H9 (cell line): ENCODE measurements at regions not wholly inside any gene's neighbourhood (a gene's known extent, or its start where the extent isn't known, plus 50 kb on each side); places are given as distances from the start of the nearest gene placed in this dataset.

Source experiments
- DNase-seq: peaks from one replicate; pipeline ENCODE4 v3.0.0-alpha.2; 2017
- H2AFZ ChIP-seq: one replicate; pipeline ENCODE4 v1.6.1; 2013; ENCODE audit warnings: mild to moderate bottlenecking, low read length, control low read depth, moderate library complexity
- H2AK5ac ChIP-seq: 2 replicates; pipeline ENCODE4 v1.6.1; 2013; ENCODE audit warnings: low read length, control low read depth, mixed read lengths; ENCODE audit not compliant: insufficient read length
- H2BK120ac ChIP-seq: one replicate; pipeline ENCODE4 v1.6.1; 2013; ENCODE audit warnings: low read depth, mild to moderate bottlenecking, low read length, control low read depth, inconsistent platforms; ENCODE audit not compliant: poor library complexity, severe bottlenecking
- H2BK12ac ChIP-seq: 2 replicates; pipeline ENCODE4 v1.6.1; 2013; ENCODE audit warnings: low read length, control low read depth, mixed read lengths, low read depth; ENCODE audit not compliant: insufficient read length
- H2BK15ac ChIP-seq: 2 replicates; pipeline ENCODE4 v1.6.1; 2013; ENCODE audit warnings: low read depth, low read length, control low read depth
- H2BK20ac ChIP-seq: one replicate; pipeline ENCODE4 v1.6.1; 2013; ENCODE audit warnings: low read depth, mild to moderate bottlenecking, low read length, control low read depth, inconsistent platforms; ENCODE audit not compliant: poor library complexity, severe bottlenecking
- H2BK5ac ChIP-seq: 2 replicates; pipeline ENCODE4 v1.6.1; 2013; ENCODE audit warnings: low read length, control low read depth, mixed read lengths; ENCODE audit not compliant: insufficient read length
- H3K14ac ChIP-seq: 2 replicates; pipeline ENCODE4 v1.6.1; 2013; ENCODE audit warnings: low read length, control low read depth; ENCODE audit not compliant: insufficient read depth
- H3K18ac ChIP-seq: 2 replicates; pipeline ENCODE4 v1.6.1; 2013; ENCODE audit warnings: low read depth, mild to moderate bottlenecking, mixed read lengths, low read length, control low read depth; ENCODE audit not compliant: insufficient read length
- H3K23ac ChIP-seq: 2 replicates; pipeline ENCODE4 v1.6.1; 2013; ENCODE audit warnings: low read length, control low read depth, mixed read lengths, low read depth; ENCODE audit not compliant: insufficient read length
- H3K23me2 ChIP-seq: 2 replicates; pipeline ENCODE4 v1.6.1; 2013; ENCODE audit warnings: low read depth, mild to moderate bottlenecking, mixed read lengths, low read length, control low read depth; ENCODE audit not compliant: insufficient read length, poor library complexity, severe bottlenecking
- H3K27ac ChIP-seq: 2 replicates; pipeline ENCODE4 v1.5.1; 2013; ENCODE audit warnings: low read length, control low read depth, mixed read lengths, low read depth; ENCODE audit not compliant: insufficient read length
- H3K27me3 ChIP-seq: 2 replicates; pipeline ENCODE4 v1.6.1; 2013; ENCODE audit warnings: low read length, control low read depth, inconsistent platforms; ENCODE audit not compliant: insufficient read depth
- H3K4ac ChIP-seq: 2 replicates; pipeline ENCODE4 v1.6.1; 2013; ENCODE audit warnings: low read depth, mild to moderate bottlenecking, control low read depth, inconsistent platforms, low read length, moderate library complexity
- H3K4me1 ChIP-seq: 2 replicates; pipeline ENCODE4 v1.6.1; 2013; ENCODE audit warnings: low read length, control low read depth, inconsistent platforms; ENCODE audit not compliant: insufficient read depth
- H3K4me2 ChIP-seq: 2 replicates; pipeline ENCODE4 v1.6.1; 2013; ENCODE audit warnings: low read length, control low read depth, mixed read lengths; ENCODE audit not compliant: insufficient read length, insufficient read depth
- H3K56ac ChIP-seq: 2 replicates; pipeline ENCODE4 v1.6.1; 2013; ENCODE audit warnings: low read depth, mild to moderate bottlenecking, mixed read lengths, low read length, control low read depth; ENCODE audit not compliant: insufficient read length
- H3K79me1 ChIP-seq: 2 replicates; pipeline ENCODE4 v1.6.1; 2013; ENCODE audit warnings: low read depth, mild to moderate bottlenecking, moderate library complexity, low read length, control low read depth, inconsistent platforms; ENCODE audit not compliant: insufficient read depth, poor library complexity, severe bottlenecking
- H3K79me2 ChIP-seq: 2 replicates; pipeline ENCODE4 v1.6.1; 2013; ENCODE audit warnings: low read length, control low read depth, inconsistent platforms; ENCODE audit not compliant: insufficient read depth
- H3K9ac ChIP-seq: 2 replicates; pipeline ENCODE4 v1.6.1; 2013; ENCODE audit warnings: low read length, control low read depth, mixed read lengths; ENCODE audit not compliant: insufficient read length; ENCODE audit errors: extremely low read depth
- H3K9me3 ChIP-seq: one replicate; pipeline ENCODE4 v1.6.1; 2013; ENCODE audit warnings: low read depth, low read length, inconsistent platforms; ENCODE audit not compliant: control insufficient read depth
- H3T11ph ChIP-seq: one replicate; pipeline ENCODE4 v1.6.1; 2013; ENCODE audit warnings: mild to moderate bottlenecking, low read length, control low read depth, inconsistent platforms
- H4K20me1 ChIP-seq: one replicate; pipeline ENCODE4 v1.6.1; 2013; ENCODE audit not compliant: control insufficient read depth, insufficient read length, insufficient read depth
- H4K5ac ChIP-seq: 2 replicates; pipeline ENCODE4 v1.6.1; 2013; ENCODE audit warnings: low read depth, mild to moderate bottlenecking, mixed read lengths, low read length, control low read depth; ENCODE audit not compliant: insufficient read length
- H4K8ac ChIP-seq: replicated peaks from 2 replicates; pipeline ENCODE4 v1.6.1; 2013; ENCODE audit warnings: low read length, control low read depth, mixed read lengths, low read depth; ENCODE audit not compliant: insufficient read length
- H4K91ac ChIP-seq: 2 replicates; pipeline ENCODE4 v1.6.1; 2013; ENCODE audit warnings: low read depth, mild to moderate bottlenecking, moderate library complexity, mixed read lengths, low read length, control low read depth; ENCODE audit not compliant: insufficient read length
- H3K27ac Mint-ChIP-seq, 3 experiments: 2 replicates in 2 of 3; 3 replicates in 1 of 3; pipeline ENCODE4 v1.8.0; 2020 to 2021; ENCODE audit warnings: mixed read lengths in 3 of 3, mild to moderate bottlenecking in 1 of 3, moderate library complexity in 1 of 3
- H3K27me3 Mint-ChIP-seq: 2 replicates; pipeline ENCODE4 v1.8.0; 2021; ENCODE audit warnings: low read depth, mild to moderate bottlenecking, moderate library complexity, mixed read lengths
- H3K36me3 Mint-ChIP-seq, 3 experiments: 2 replicates in 2 of 3; 3 replicates in 1 of 3; pipeline ENCODE4 v1.8.0; 2020 to 2021; ENCODE audit warnings: low read depth in 3 of 3, mixed read lengths in 3 of 3; ENCODE audit not compliant: insufficient read depth in 1 of 3
- H3K4me1 Mint-ChIP-seq, 2 experiments: 2 replicates each; pipeline ENCODE4 v1.8.0; 2020; ENCODE audit warnings: mixed read lengths in 2 of 2
- H3K4me3 Mint-ChIP-seq, 2 experiments: 2 replicates in 1 of 2; 3 replicates in 1 of 2; pipeline ENCODE4 v1.8.0; 2020 to 2021; ENCODE audit warnings: mild to moderate bottlenecking in 2 of 2, mixed read lengths in 2 of 2, moderate library complexity in 1 of 2
- H3K9me3 Mint-ChIP-seq, 2 experiments: 2 replicates in 1 of 2; 3 replicates in 1 of 2; pipeline ENCODE4 v1.8.0; 2020; ENCODE audit warnings: mild to moderate bottlenecking in 2 of 2, mixed read lengths in 2 of 2, moderate library complexity in 1 of 2
- CTCF ChIP-seq: fragments of 200-600 bp; sonication (generic); conservative IDR thresholded peaks from 3 replicates; pipeline ENCODE4 v1.8.0; 2021; ENCODE audit warnings: antibody characterized with exemption, mild to moderate bottlenecking
- WGBS: extraction: QIAGEN DNeasy Blood & Tissue Kit; methylation state at CpG from one replicate; pipeline ENCODE4 v1.1.7; 2013; ENCODE audit warnings: missing lambda C conversion rate, low lambda C conversion rate, mixed read lengths; ENCODE audit not compliant: insufficient read length; ENCODE audit errors: extremely low coverage; 5-methylcytosine and 5-hydroxymethylcytosine counted together

- Histone ChIP-seq H3K4me1 (no peaks in the 10 kb centered on the region), H2AK5ac (no peak overlapping the region), H3K27ac (no peak overlapping the region), H2BK20ac (no peak overlapping the region), H2BK15ac (no peak overlapping the region), H4K8ac (no peak overlapping the region), H3K56ac (no peak overlapping the region), H2BK5ac (no peak overlapping the region), H3K4me2 (no peak overlapping the region), H2AFZ (no peak overlapping the region), H4K20me1 (no peaks in the 10 kb centered on the region), H4K5ac (no peak overlapping the region), H3K18ac (no peak overlapping the region), H3K79me1 (no peaks in the 10 kb centered on the region), H3T11ph (no peak overlapping the region), H2BK12ac (no peak overlapping the region), H3K4ac (no peak overlapping the region), H3K27me3 (no peaks in the 10 kb centered on the region), H4K91ac (no peak overlapping the region), H3K23me2 (no peaks in the 10 kb centered on the region), H3K9ac (no peak overlapping the region), H3K14ac (no peak overlapping the region), H3K23ac (no peak overlapping the region), H2BK120ac (no peak overlapping the region), H3K79me2 (no peaks in the 10 kb centered on the region), H3K9me3 (no peaks in the 10 kb centered on the region)
- peaks cover 16 to 21% of the 10 kb centered on the region in 2 experiments; a peak in 3 of 4 replicates for H3K4me1 Mint-ChIP-seq
- no CpG with 5 or more reads among the region's 3 CpGs for WGBS
- no peak for TF ChIP-seq CTCF
- no peaks in the 10 kb centered on the region; a peak in 1 of 5 replicates for H3K9me3 Mint-ChIP-seq
- no peak overlapping the region for H3K4me3 Mint-ChIP-seq
- peaks cover 10% of the 10 kb centered on the region for H3K27me3 Mint-ChIP-seq
- H3K36me3 Mint-ChIP-seq = no peaks in the 10 kb centered on the region
- no peak for DNase-seq
- H3K27ac Mint-ChIP-seq = no peak overlapping the region
Measured at GRCh38 chr12:112738531-112738930, 53.0 kb upstream of the RPH3A start.
